Bone marrow (tissue), 2 donors: ENCODE measurements at regions not wholly inside any gene's neighbourhood (a gene's known extent, or its start where the extent isn't known, plus 50 kb on each side); places are given as distances from the start of the nearest gene placed in this dataset.
"Not testable (repeated sequence)": the region's sequence is repeated elsewhere in the genome, so short reads cannot be mapped to it uniquely, and the experiment has no call there.

ENCODE experiments used
- DNase-seq, 2 donors: peaks; one replicate each; lab custom pipeline; 2025; lab: John Stamatoyannopoulos, UW

- DNase-seq, result not testable (repeated sequence)
Measured at GRCh38 chr15:44817797-44818196, 81.5 kb downstream of the TRIM69 start.

- not testable (repeated sequence) for DNase-seq
Measured at GRCh38 chr15:44819331-44819987, 83.1 kb downstream of the TRIM69 start.

- DNase-seq, result not testable (repeated sequence)
Measured at GRCh38 chr15:44820535-44820934, 84.2 kb downstream of the TRIM69 start.

GRCh38 chr15:44820967-44821366 is 84.6 kb downstream of the TRIM69 start:
- not testable (repeated sequence) for DNase-seq

GRCh38 chr15:44824277-44825145 is 88.2 kb downstream of the TRIM69 start:
- not testable (repeated sequence) for DNase-seq

GRCh38 chr15:44826583-44826982 is 90.3 kb downstream of the TRIM69 start:
- not testable (repeated sequence) for DNase-seq

GRCh38 chr15:44828229-44828914 is 92.0 kb downstream of the TRIM69 start:
- DNase-seq, result not testable (repeated sequence)

GRCh38 chr15:44829150-44829549 is 92.8 kb downstream of the TRIM69 start:
- not testable (repeated sequence) for DNase-seq

- not testable (repeated sequence) for DNase-seq
Measured at GRCh38 chr15:44830692-44831408, 94.5 kb downstream of the TRIM69 start.

GRCh38 chr15:44831409-44831741 is 95.0 kb downstream of the TRIM69 start:
- DNase-seq, result not testable (repeated sequence)

- not testable (repeated sequence) for DNase-seq
Measured at GRCh38 chr15:44832133-44832532, 95.8 kb downstream of the TRIM69 start.

- DNase-seq, result not testable (repeated sequence)
Measured at GRCh38 chr15:44833081-44833480, 96.8 kb downstream of the TRIM69 start.

- DNase-seq, result not testable (repeated sequence)
Measured at GRCh38 chr15:44833761-44834160, 97.4 kb downstream of the TRIM69 start.

- not testable (repeated sequence) for DNase-seq
Measured at GRCh38 chr15:44835082-44835481, 98.8 kb downstream of the TRIM69 start.

GRCh38 chr15:44836094-44836493 is 99.8 kb downstream of the TRIM69 start:
- no peak for DNase-seq

GRCh38 chr15:44838929-44839328 is 102.6 kb downstream of the TRIM69 start:
- not testable (repeated sequence) for DNase-seq

GRCh38 chr15:44841762-44842161 is 105.4 kb downstream of the TRIM69 start:
- not testable (repeated sequence) for DNase-seq

- DNase-seq, result not testable (repeated sequence)
Measured at GRCh38 chr15:44842883-44843282, 106.6 kb downstream of the TRIM69 start.

- not testable (repeated sequence) for DNase-seq
Measured at GRCh38 chr15:44844936-44845335, 108.6 kb downstream of the TRIM69 start.

GRCh38 chr15:44846156-44846555 is 109.8 kb downstream of the TRIM69 start:
- not testable (repeated sequence) for DNase-seq

- DNase-seq, result not testable (repeated sequence)
Measured at GRCh38 chr15:44847555-44847954, 108.9 kb upstream of the TERB2 start.

- not testable (repeated sequence) for DNase-seq
Measured at GRCh38 chr15:44848859-44849258, 107.6 kb upstream of the TERB2 start.
